HG03045 (cell line): ENCODE measurements at regions not wholly inside any gene's neighbourhood (a gene's known extent, or its start where the extent isn't known, plus 50 kb on each side); places are given as distances from the start of the nearest gene placed in this dataset.
A peak's percentile ranks its signal among the peaks of the same experiment; 100 is the strongest.

Experiments
- ATAC-seq: cut with Tn5 transposase; IDR thresholded peaks from one replicate; pipeline ENCODE4 v1.9.1; 2021; ENCODE audit warnings: mild to moderate bottlenecking, moderate library complexity; ENCODE audit not compliant: unreplicated experiment

- no peak for ATAC-seq
Measured at GRCh38 chr7:113715981-113716856, 202.6 kb downstream of the PPP1R3A start.

- ATAC-seq, result no peak
Measured at GRCh38 chr7:113715262-113715661, 203.5 kb downstream of the PPP1R3A start.

GRCh38 chr7:113710310-113711096, 208.3 kb downstream of the PPP1R3A start:
- ATAC-seq, result peak; percentile 93

- ATAC-seq, result no peak
Measured at GRCh38 chr7:113705439-113705838, 213.4 kb downstream of the PPP1R3A start.

- ATAC-seq, result no peak
Measured at GRCh38 chr7:113698556-113699220, 220.1 kb downstream of the PPP1R3A start.

- no peak for ATAC-seq
Measured at GRCh38 chr7:113694149-113694548, 224.7 kb downstream of the PPP1R3A start.

- ATAC-seq, result no peak
Measured at GRCh38 chr7:113684165-113684564, 234.6 kb downstream of the PPP1R3A start.

GRCh38 chr7:113677811-113678210, 241.0 kb downstream of the PPP1R3A start:
- no peak for ATAC-seq

- no peak for ATAC-seq
Measured at GRCh38 chr7:113664867-113665266, 253.9 kb downstream of the PPP1R3A start.

GRCh38 chr7:113659416-113659815, 259.4 kb downstream of the PPP1R3A start:
- ATAC-seq, result no peak

- ATAC-seq, result peak; percentile 67
Measured at GRCh38 chr7:113657603-113658002, 261.2 kb downstream of the PPP1R3A start.

- ATAC-seq, result no peak
Measured at GRCh38 chr7:113652501-113652900, 266.3 kb downstream of the PPP1R3A start.

GRCh38 chr7:113649556-113649955, 269.3 kb downstream of the PPP1R3A start:
- no peak for ATAC-seq

GRCh38 chr7:113639221-113639620, 279.6 kb downstream of the PPP1R3A start:
- no peak for ATAC-seq

- no peak for ATAC-seq
Measured at GRCh38 chr7:113636727-113637421, 281.9 kb downstream of the PPP1R3A start.

GRCh38 chr7:113635492-113635891, 283.3 kb downstream of the PPP1R3A start:
- no peak for ATAC-seq

GRCh38 chr7:113633073-113633472, 285.7 kb downstream of the PPP1R3A start:
- no peak for ATAC-seq

GRCh38 chr7:113628948-113629847, 289.6 kb downstream of the PPP1R3A start:
- ATAC-seq, result no peak

- ATAC-seq, result no peak
Measured at GRCh38 chr7:113625494-113626102, 293.2 kb downstream of the PPP1R3A start.
